ENCODE measurements at regions not wholly inside any gene's neighbourhood (a gene's known extent, or its start where the extent isn't known, plus 50 kb on each side); places are given as distances from the start of the nearest gene placed in this dataset.

DNA sequence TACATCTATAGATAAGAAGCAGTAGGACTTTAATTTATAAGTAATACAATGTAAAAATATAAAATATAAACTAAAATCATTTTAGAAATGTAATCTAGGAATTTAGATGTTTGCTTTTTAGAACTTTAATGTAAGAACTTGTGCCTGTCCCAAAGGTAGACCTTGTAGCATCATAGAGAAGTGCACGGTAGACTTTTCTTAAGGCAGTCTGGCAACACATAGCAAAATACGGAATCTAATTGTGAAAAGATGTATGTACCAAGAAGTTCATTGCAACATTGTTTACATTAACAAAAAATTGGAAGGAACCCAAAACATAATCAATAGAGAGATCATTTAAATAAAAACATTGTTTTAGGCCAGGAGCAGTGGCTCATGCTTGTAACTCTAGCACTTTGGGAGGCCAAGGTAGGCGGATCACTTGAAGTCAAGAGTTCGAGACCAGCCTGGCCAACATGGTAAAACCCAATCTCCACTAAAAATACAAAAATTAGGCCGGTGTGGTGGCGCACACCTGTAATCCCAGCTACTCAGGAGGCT, 84.6 kb upstream of the SMIM15 start:
- TF ChIP-seq, protein P1, sequence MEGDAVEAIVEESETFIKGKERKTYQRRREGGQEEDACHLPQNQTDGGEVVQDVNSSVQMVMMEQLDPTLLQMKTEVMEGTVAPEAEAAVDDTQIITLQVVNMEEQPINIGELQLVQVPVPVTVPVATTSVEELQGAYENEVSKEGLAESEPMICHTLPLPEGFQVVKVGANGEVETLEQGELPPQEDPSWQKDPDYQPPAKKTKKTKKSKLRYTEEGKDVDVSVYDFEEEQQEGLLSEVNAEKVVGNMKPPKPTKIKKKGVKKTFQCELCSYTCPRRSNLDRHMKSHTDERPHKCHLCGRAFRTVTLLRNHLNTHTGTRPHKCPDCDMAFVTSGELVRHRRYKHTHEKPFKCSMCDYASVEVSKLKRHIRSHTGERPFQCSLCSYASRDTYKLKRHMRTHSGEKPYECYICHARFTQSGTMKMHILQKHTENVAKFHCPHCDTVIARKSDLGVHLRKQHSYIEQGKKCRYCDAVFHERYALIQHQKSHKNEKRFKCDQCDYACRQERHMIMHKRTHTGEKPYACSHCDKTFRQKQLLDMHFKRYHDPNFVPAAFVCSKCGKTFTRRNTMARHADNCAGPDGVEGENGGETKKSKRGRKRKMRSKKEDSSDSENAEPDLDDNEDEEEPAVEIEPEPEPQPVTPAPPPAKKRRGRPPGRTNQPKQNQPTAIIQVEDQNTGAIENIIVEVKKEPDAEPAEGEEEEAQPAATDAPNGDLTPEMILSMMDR (IDR thresholded peaks at IDR 0.05) = no peak
- TF ChIP-seq POLR2A (IDR thresholded peaks at IDR 0.05) = no peak
- 91 to 94% (median 94%) methylated on average over 6 of the region's 6 CpGs for WGBS, 4 donors
- intact Hi-C loops (cut with DNase I) = no loop called here
- no peak for DNase-seq
- Histone ChIP-seq H3K9me3 (replicated peaks in 1 of 3) (no peaks in the 10 kb centered on the region), H3K36me3 (replicated peaks in 1 of 2) (no peaks in the 10 kb centered on the region), H3K4me1 (replicated peaks in 1 of 2) (peaks cover 0 to 6% of the 10 kb centered on the region in 2 donors), H3K27ac (no peak overlapping the region), H3K27me3 (no peaks in the 10 kb centered on the region), H3K4me3 (no peak overlapping the region)

DNA sequence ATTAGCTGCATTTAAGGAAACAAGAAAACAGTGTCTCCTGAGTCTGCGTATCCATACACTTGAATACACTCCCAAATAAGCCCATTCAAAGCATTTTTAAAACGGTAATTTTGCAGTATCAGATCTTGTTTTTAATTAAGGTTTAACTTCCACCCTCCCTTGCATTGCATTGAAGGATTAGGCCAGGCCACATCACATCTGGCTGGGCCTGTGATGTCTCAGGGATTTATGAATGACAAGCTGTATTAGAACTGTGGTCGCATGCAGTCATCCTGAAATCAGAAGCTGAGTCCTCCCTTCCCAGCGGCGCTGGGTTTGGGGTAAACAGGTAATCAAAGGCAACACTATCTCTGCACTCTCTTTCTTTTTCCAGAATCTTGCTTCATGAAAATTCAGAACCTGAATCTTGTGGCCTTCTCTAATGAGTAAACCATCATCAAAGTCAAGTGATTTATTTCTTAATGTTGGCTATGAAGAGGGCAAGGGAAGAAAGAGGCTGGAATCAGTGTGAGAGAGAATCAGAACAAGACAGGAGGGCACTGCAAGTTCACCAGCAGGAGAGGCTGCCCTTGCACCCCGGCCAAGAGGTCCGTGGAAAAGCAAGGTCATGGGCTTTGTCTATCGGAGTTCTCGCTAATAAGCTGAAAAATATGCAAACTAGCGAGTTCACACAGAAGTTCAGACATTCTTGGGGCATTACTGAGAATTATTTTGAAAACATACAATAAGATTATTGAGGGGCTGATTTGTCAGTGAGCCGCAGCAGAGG, 80.0 kb upstream of the ZSWIM6 start:
- no peak overlapping the region for H3K27ac ChIP-seq
- WGBS, 4 donors = 60 to 67% (median 63%) methylated on average over 10 to 11 of the region's 11 CpGs
- TF ChIP-seq, protein P1 (IDR thresholded peaks at IDR 0.05) = no peak
- TF ChIP-seq POLR2A (IDR thresholded peaks at IDR 0.05) = no peak
- H3K27me3 ChIP-seq = no peaks in the 10 kb centered on the region
- no peak overlapping the region for H3K4me3 ChIP-seq
- DNase-seq = no peak
- H3K4me1 ChIP-seq (replicated peaks in 1 of 2) = peaks cover 0 to 18% of the 10 kb centered on the region in 2 donors
- H3K36me3 ChIP-seq (replicated peaks in 1 of 2) = no peaks in the 10 kb centered on the region
- intact Hi-C loops (cut with DNase I) = no loop called here
- H3K9me3 ChIP-seq (replicated peaks in 1 of 3) = no peaks in the 10 kb centered on the region

DNA sequence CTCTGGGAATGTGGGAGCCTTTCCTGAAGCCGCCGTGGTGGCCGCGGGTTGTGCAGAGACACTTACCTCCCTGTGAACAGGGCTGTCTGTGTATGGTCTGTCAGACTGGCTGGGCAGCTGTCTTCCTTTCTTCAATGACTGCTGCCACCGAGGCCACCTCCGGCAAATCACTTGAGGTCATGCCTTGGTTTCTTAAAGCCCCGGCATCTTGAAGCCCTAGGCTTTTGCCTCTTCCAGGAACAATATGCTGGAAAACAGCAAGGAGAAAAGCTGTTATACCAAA, 79.5 kb upstream of the ZSWIM6 start:
- H3K27me3 ChIP-seq = no peaks in the 10 kb centered on the region
- 82 to 86% (median 83%) methylated on average over 7 of the region's 7 CpGs for WGBS, 4 donors
- no peak overlapping the region for H3K27ac ChIP-seq
- H3K9me3 ChIP-seq (replicated peaks in 1 of 3) = no peaks in the 10 kb centered on the region
- intact Hi-C loops (cut with DNase I) = no loop called here
- TF ChIP-seq, protein P1 (IDR thresholded peaks at IDR 0.05) = no peak
- TF ChIP-seq POLR2A (IDR thresholded peaks at IDR 0.05) = no peak
- H3K36me3 ChIP-seq (replicated peaks in 1 of 2) = no peaks in the 10 kb centered on the region
- H3K4me1 ChIP-seq (replicated peaks in 1 of 2) = peaks cover 0 to 18% of the 10 kb centered on the region in 2 donors
- no peak overlapping the region for H3K4me3 ChIP-seq
- no peak for DNase-seq

DNA sequence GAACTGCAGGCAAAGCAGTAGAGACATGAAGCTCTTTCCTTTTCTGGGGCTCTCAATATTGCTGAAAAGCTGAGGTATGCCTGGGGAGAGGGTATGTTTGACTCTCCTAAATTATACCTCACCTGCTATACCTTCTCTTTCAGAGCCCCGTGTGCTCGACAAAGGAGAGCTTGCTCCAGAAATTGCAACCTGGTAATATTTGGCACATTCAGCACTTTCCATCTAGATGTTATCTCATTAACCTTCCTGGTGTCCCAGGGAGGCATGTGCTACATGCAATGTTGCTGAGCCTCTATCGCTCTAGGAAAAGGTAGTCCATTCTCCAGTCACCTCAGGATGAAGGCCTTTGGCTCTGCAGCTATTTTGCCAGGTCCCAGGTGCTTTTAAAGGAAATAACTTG, 78.5 kb upstream of the ZSWIM6 start:
- H3K27me3 ChIP-seq = no peaks in the 10 kb centered on the region
- 57 to 79% (median 68%) methylated on average over 3 of the region's 3 CpGs for WGBS, 4 donors
- no peak for DNase-seq

More for the DNA sequence above, 78.5 kb upstream of the ZSWIM6 start:
- intact Hi-C loops (cut with DNase I) = no loop called here
- Histone ChIP-seq H3K4me1 (replicated peaks in 1 of 2) (peaks cover 0 to 18% of the 10 kb centered on the region in 2 donors), H3K27ac (no peak overlapping the region), H3K4me3 (no peak overlapping the region), H3K36me3 (replicated peaks in 1 of 2) (no peaks in the 10 kb centered on the region), H3K9me3 (replicated peaks in 1 of 3) (no peaks in the 10 kb centered on the region)
- TF ChIP-seq POLR2A (IDR thresholded peaks at IDR 0.05) = no peak
- TF ChIP-seq, protein P1 (IDR thresholded peaks at IDR 0.05) = no peak
